ENCODE measurements at regions not wholly inside any gene's neighbourhood (a gene's known extent, or its start where the extent isn't known, plus 50 kb on each side); places are given as distances from the start of the nearest gene placed in this dataset.

DNA sequence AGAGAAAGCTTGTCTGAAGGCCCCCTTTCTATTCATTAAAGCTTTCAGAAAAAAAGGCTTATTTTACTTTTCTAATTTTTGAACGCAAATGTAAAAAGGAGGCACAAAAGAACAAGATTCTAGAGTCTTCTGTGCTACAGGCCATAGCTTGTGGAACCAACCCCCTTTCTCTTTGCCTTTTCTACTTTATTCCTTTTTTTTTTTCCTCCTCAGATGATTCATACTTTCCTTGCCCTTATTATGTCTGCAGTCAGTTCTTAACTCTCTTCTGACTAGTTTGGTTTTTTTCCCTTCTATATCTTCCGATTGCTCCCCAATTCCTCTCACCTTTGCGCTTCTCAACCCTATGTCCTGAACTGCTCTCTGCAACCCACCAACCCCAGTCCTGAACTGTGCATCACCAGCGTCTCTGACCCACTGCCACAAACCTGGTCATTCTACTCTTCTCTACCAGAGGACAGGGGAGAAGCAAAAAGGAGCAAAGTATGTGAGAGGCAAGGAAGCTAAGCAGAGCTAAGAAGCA is 56.9 kb upstream of the WIPF1 start:
- TF ChIP-seq, protein P1, sequence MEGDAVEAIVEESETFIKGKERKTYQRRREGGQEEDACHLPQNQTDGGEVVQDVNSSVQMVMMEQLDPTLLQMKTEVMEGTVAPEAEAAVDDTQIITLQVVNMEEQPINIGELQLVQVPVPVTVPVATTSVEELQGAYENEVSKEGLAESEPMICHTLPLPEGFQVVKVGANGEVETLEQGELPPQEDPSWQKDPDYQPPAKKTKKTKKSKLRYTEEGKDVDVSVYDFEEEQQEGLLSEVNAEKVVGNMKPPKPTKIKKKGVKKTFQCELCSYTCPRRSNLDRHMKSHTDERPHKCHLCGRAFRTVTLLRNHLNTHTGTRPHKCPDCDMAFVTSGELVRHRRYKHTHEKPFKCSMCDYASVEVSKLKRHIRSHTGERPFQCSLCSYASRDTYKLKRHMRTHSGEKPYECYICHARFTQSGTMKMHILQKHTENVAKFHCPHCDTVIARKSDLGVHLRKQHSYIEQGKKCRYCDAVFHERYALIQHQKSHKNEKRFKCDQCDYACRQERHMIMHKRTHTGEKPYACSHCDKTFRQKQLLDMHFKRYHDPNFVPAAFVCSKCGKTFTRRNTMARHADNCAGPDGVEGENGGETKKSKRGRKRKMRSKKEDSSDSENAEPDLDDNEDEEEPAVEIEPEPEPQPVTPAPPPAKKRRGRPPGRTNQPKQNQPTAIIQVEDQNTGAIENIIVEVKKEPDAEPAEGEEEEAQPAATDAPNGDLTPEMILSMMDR (IDR thresholded peaks at IDR 0.05), result no peak
- no peak for TF ChIP-seq EZH2 (IDR thresholded peaks at IDR 0.05; ENCODE audit: borderline replicate concordance, insufficient read depth, low read depth, low read length, poor library complexity, severe bottlenecking)
